22Rv1 (cell line): ENCODE measurements at regions not wholly inside any gene's neighbourhood (a gene's known extent, or its start where the extent isn't known, plus 50 kb on each side); places are given as distances from the start of the nearest gene placed in this dataset.

Experiments
- ZFX ChIP-seq: fragments of 450-650 bp; IDR thresholded peaks from 2 replicates; pipeline ENCODE4 v1.6.1; 2017; ENCODE audit warnings: antibody characterized with exemption, borderline replicate concordance
- TF ChIP-seq, protein P1 (sequence below): fragments of 450-650 bp; IDR thresholded peaks from 2 replicates; pipeline ENCODE4 v1.5.1; 2017; ENCODE audit warnings: mild to moderate bottlenecking

DNA sequence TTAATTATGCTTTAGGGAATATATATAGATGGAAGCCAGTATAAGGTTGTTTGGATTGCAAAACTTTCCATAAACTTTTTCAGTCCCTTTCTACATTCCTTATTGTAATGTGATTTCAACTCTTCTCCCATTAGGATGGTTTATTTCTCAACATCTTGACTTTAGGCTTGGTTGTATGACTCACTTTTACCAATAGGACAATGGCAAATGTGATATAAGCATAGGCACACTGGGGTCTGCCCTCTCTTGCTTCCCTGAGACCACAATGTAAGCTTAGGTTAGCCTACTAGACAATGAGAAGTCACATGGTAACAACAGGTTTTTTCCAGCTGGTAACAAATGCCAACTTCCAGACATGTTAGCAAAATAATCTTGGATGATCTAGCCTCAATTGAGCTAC is 163.3 kb upstream of the RBPJ start:
- TF ChIP-seq, protein P1, sequence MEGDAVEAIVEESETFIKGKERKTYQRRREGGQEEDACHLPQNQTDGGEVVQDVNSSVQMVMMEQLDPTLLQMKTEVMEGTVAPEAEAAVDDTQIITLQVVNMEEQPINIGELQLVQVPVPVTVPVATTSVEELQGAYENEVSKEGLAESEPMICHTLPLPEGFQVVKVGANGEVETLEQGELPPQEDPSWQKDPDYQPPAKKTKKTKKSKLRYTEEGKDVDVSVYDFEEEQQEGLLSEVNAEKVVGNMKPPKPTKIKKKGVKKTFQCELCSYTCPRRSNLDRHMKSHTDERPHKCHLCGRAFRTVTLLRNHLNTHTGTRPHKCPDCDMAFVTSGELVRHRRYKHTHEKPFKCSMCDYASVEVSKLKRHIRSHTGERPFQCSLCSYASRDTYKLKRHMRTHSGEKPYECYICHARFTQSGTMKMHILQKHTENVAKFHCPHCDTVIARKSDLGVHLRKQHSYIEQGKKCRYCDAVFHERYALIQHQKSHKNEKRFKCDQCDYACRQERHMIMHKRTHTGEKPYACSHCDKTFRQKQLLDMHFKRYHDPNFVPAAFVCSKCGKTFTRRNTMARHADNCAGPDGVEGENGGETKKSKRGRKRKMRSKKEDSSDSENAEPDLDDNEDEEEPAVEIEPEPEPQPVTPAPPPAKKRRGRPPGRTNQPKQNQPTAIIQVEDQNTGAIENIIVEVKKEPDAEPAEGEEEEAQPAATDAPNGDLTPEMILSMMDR, result no peak
- TF ChIP-seq ZFX, result no peak
